Astrocyte (in vitro differentiated cells and primary cell): ENCODE measurements at regions not wholly inside any gene's neighbourhood (a gene's known extent, or its start where the extent isn't known, plus 50 kb on each side); places are given as distances from the start of the nearest gene placed in this dataset.
A peak's percentile ranks its signal among the peaks of the same experiment; 100 is the strongest.

Source experiments
- DNase-seq: peaks from one replicate; pipeline ENCODE4 v3.0.0-alpha.2; 2010; ENCODE audit warnings: low read depth
- FAIRE-seq: peaks from 2 replicates; lab custom pipeline; 2011; peaks lifted over from hg19 to GRCh38; lab: Jason Lieb, UNC
- H2AFZ ChIP-seq: 2 replicates; pipeline ENCODE4 v1.6.0; 2012; ENCODE audit warnings: low read depth, low read length, inconsistent platforms
- H3K27ac ChIP-seq: 2 replicates; pipeline ENCODE4 v1.5.1; 2011; ENCODE audit warnings: low read depth, low read length, inconsistent platforms
- H3K27me3 ChIP-seq: 2 replicates; pipeline ENCODE4 v1.6.0; 2011; ENCODE audit warnings: low read length, inconsistent platforms; ENCODE audit not compliant: insufficient read depth
- H3K36me3 ChIP-seq: 2 replicates; pipeline ENCODE4 v1.5.1; 2011; ENCODE audit warnings: low read length, inconsistent platforms; ENCODE audit not compliant: insufficient read depth
- H3K4me1 ChIP-seq: 2 replicates; pipeline ENCODE4 v1.5.1; 2011; ENCODE audit warnings: low read length, inconsistent platforms; ENCODE audit not compliant: insufficient read depth
- H3K4me2 ChIP-seq: 2 replicates; pipeline ENCODE4 v1.6.0; 2012; ENCODE audit warnings: low read length, inconsistent platforms
- H3K4me3 ChIP-seq: 2 replicates; pipeline ENCODE4 v1.5.1; 2011; ENCODE audit warnings: low read depth, mild to moderate bottlenecking, low read length, inconsistent platforms; ENCODE audit not compliant: insufficient read depth
- H3K79me2 ChIP-seq: 2 replicates; pipeline ENCODE4 v1.6.0; 2012; ENCODE audit warnings: mild to moderate bottlenecking, low read length, inconsistent platforms; ENCODE audit not compliant: insufficient read depth
- H3K9ac ChIP-seq: 2 replicates; pipeline ENCODE4 v1.6.0; 2012; ENCODE audit warnings: mild to moderate bottlenecking, low read length, inconsistent platforms
- H3K9me3 ChIP-seq: 2 replicates; pipeline ENCODE4 v1.5.1; 2012; ENCODE audit warnings: low read depth, mild to moderate bottlenecking, low read length, inconsistent platforms; ENCODE audit not compliant: insufficient read depth
- H4K20me1 ChIP-seq: 2 replicates; pipeline ENCODE4 v1.6.0; 2012; ENCODE audit warnings: low read length, inconsistent platforms; ENCODE audit not compliant: insufficient read depth
- H3K27ac Mint-ChIP-seq: one replicate; pipeline ENCODE4 v1.8.0; 2021; ENCODE audit warnings: mild to moderate bottlenecking, mixed read lengths; ENCODE audit not compliant: unreplicated experiment
- H3K27me3 Mint-ChIP-seq: one replicate; pipeline ENCODE4 v1.8.0; 2021; ENCODE audit warnings: low read depth, mixed read lengths; ENCODE audit not compliant: unreplicated experiment
- H3K36me3 Mint-ChIP-seq: one replicate; pipeline ENCODE4 v1.8.0; 2021; ENCODE audit warnings: low read depth, mixed read lengths; ENCODE audit not compliant: unreplicated experiment
- H3K4me1 Mint-ChIP-seq: one replicate; pipeline ENCODE4 v1.8.0; 2021; ENCODE audit warnings: low read depth, mixed read lengths; ENCODE audit not compliant: unreplicated experiment
- H3K4me3 Mint-ChIP-seq: one replicate; pipeline ENCODE4 v1.8.0; 2021; ENCODE audit warnings: mild to moderate bottlenecking, moderate library complexity, mixed read lengths; ENCODE audit not compliant: unreplicated experiment
- H3K9me3 Mint-ChIP-seq: one replicate; pipeline ENCODE4 v1.8.0; 2021; ENCODE audit warnings: mild to moderate bottlenecking, mixed read lengths; ENCODE audit not compliant: unreplicated experiment
- CTCF ChIP-seq: IDR thresholded peaks from 2 replicates; pipeline ENCODE4 v1.5.1; 2011; ENCODE audit warnings: low read depth, mild to moderate bottlenecking, inconsistent platforms, low read length, moderate library complexity; ENCODE audit not compliant: insufficient read depth
- EZH2 ChIP-seq: IDR thresholded peaks from 2 replicates; pipeline ENCODE4 v1.6.1; 2012; ENCODE audit warnings: mild to moderate bottlenecking, low read length, inconsistent platforms; ENCODE audit not compliant: insufficient read depth

GRCh38 chr6:142548566-142548965 lies 246.8 kb downstream of the ADGRG6 start:
- Histone ChIP-seq H3K4me2 (no peak overlapping the region), H3K27ac (no peak overlapping the region), H3K9ac (no peak overlapping the region), H3K4me1 (no peaks in the 10 kb centered on the region), H3K27me3 (no peaks in the 10 kb centered on the region), H3K79me2 (no peaks in the 10 kb centered on the region), H3K4me3 (no peak overlapping the region), H3K9me3 (no peaks in the 10 kb centered on the region), H4K20me1 (no peaks in the 10 kb centered on the region), H2AFZ (no peak overlapping the region), H3K36me3 (no peaks in the 10 kb centered on the region)
- Mint-ChIP-seq H3K9me3 (no peaks in the 10 kb centered on the region), H3K27ac (no peak overlapping the region), H3K27me3 (no peaks in the 10 kb centered on the region), H3K4me3 (no peak overlapping the region), H3K4me1 (peaks cover 10% of the 10 kb centered on the region), H3K36me3 (no peaks in the 10 kb centered on the region)
- FAIRE-seq (no peak), DNase-seq (no peak)
- no peak for TF ChIP-seq CTCF

- H2AFZ ChIP-seq, result no peak overlapping the region
- H4K20me1 ChIP-seq, result no peaks in the 10 kb centered on the region
- no peaks in the 10 kb centered on the region for H3K36me3 ChIP-seq
- Mint-ChIP-seq H3K27me3 (no peaks in the 10 kb centered on the region), H3K9me3 (no peaks in the 10 kb centered on the region), H3K4me1 (peaks cover 10% of the 10 kb centered on the region), H3K27ac (no peak overlapping the region), H3K4me3 (no peak overlapping the region), H3K36me3 (no peaks in the 10 kb centered on the region)
- H3K9me3 ChIP-seq, result no peaks in the 10 kb centered on the region
- H3K27ac ChIP-seq, result no peak overlapping the region
- TF ChIP-seq CTCF (no peak), EZH2 (no peak)
- no peaks in the 10 kb centered on the region for H3K4me1 ChIP-seq
- DNase-seq (no peak), FAIRE-seq (no peak)
- no peak overlapping the region for H3K4me2 ChIP-seq
- H3K79me2 ChIP-seq, result no peaks in the 10 kb centered on the region
- H3K27me3 ChIP-seq, result no peaks in the 10 kb centered on the region
- no peak overlapping the region for H3K9ac ChIP-seq
- H3K4me3 ChIP-seq, result no peak overlapping the region
Observed at GRCh38 chr6:142550310-142551063, 248.7 kb downstream of the ADGRG6 start.

- Histone ChIP-seq H3K36me3 (no peaks in the 10 kb centered on the region), H2AFZ (peak overlapping the region; percentile 16), H3K79me2 (no peaks in the 10 kb centered on the region), H3K4me2 (peak overlapping the region; percentile 59), H3K27ac (no peak overlapping the region), H3K9ac (no peak overlapping the region), H3K27me3 (no peaks in the 10 kb centered on the region), H3K4me3 (no peak overlapping the region), H4K20me1 (no peaks in the 10 kb centered on the region), H3K9me3 (no peaks in the 10 kb centered on the region), H3K4me1 (no peaks in the 10 kb centered on the region)
- H3K9me3 Mint-ChIP-seq, result no peaks in the 10 kb centered on the region
- no peaks in the 10 kb centered on the region for H3K36me3 Mint-ChIP-seq
- TF ChIP-seq EZH2, result no peak
- no peaks in the 10 kb centered on the region for H3K27me3 Mint-ChIP-seq
- DNase-seq, result peak; percentile 11
- H3K4me3 Mint-ChIP-seq, result no peak overlapping the region
- FAIRE-seq, result no peak
- peaks cover 10% of the 10 kb centered on the region for H3K4me1 Mint-ChIP-seq
- no peak overlapping the region for H3K27ac Mint-ChIP-seq
Observed at GRCh38 chr6:142551274-142551811, 249.5 kb downstream of the ADGRG6 start.
